ENCODE measurements at regions not wholly inside any gene's neighbourhood (a gene's known extent, or its start where the extent isn't known, plus 50 kb on each side); places are given as distances from the start of the nearest gene placed in this dataset.

GRCh38 chr6:66725670-66726069, 1018.6 kb upstream of the EYS start:
- DNase-seq = no peak

- no peak for DNase-seq
Measured at GRCh38 chr6:66717801-66718200, 1010.8 kb upstream of the EYS start.

GRCh38 chr6:66699385-66699784, 992.4 kb upstream of the EYS start:
- DNase-seq = no peak

GRCh38 chr6:66689608-66690007, 982.6 kb upstream of the EYS start:
- no peak for DNase-seq

- no peak for DNase-seq
Measured at GRCh38 chr6:66687611-66688140, 980.6 kb upstream of the EYS start.

GRCh38 chr6:66675906-66676305, 968.9 kb upstream of the EYS start:
- DNase-seq = no peak

GRCh38 chr6:66664112-66664511, 957.1 kb upstream of the EYS start:
- no peak for DNase-seq

GRCh38 chr6:66662721-66663507, 955.9 kb upstream of the EYS start:
- peak; percentile 10 for DNase-seq

GRCh38 chr6:66662196-66662595, 955.2 kb upstream of the EYS start:
- DNase-seq = peak; percentile 38

GRCh38 chr6:66655420-66655819, 948.4 kb upstream of the EYS start:
- no peak for DNase-seq

- no peak for DNase-seq
Measured at GRCh38 chr6:66638518-66638917, 931.5 kb upstream of the EYS start.

GRCh38 chr6:66638099-66638498, 931.1 kb upstream of the EYS start:
- DNase-seq = no peak

- DNase-seq = peak; percentile 4
Measured at GRCh38 chr6:66628917-66629316, 921.9 kb upstream of the EYS start.

- DNase-seq = no peak
Measured at GRCh38 chr6:66623050-66623449, 916.0 kb upstream of the EYS start.

- DNase-seq = peak; percentile 3
Measured at GRCh38 chr6:66605971-66606370, 898.9 kb upstream of the EYS start.

- DNase-seq = peak; percentile 65
Measured at GRCh38 chr6:66605011-66605410, 898.0 kb upstream of the EYS start.

GRCh38 chr6:66599541-66599940, 892.5 kb upstream of the EYS start:
- DNase-seq = peak; percentile 34

- DNase-seq = no peak
Measured at GRCh38 chr6:66578362-66578761, 871.3 kb upstream of the EYS start.

GRCh38 chr6:66568271-66568670, 861.2 kb upstream of the EYS start:
- no peak for DNase-seq

GRCh38 chr6:66561479-66561878, 854.5 kb upstream of the EYS start:
- DNase-seq = no peak

- no peak for DNase-seq
Measured at GRCh38 chr6:66558189-66558588, 851.2 kb upstream of the EYS start.

- DNase-seq = no peak
Measured at GRCh38 chr6:66556936-66557335, 849.9 kb upstream of the EYS start.

- DNase-seq = no peak
Measured at GRCh38 chr6:66555082-66555481, 848.1 kb upstream of the EYS start.

- peak; percentile 46 for DNase-seq
Measured at GRCh38 chr6:66553441-66553840, 846.4 kb upstream of the EYS start.

Data from fibroblast of skin of abdomen (primary cell).